Loucy (cell line): ENCODE measurements at regions not wholly inside any gene's neighbourhood (a gene's known extent, or its start where the extent isn't known, plus 50 kb on each side); places are given as distances from the start of the nearest gene placed in this dataset.

Experiments used
- H2AFZ ChIP-seq: fragments of 200-600 bp; sonication (generic); 2 replicates; pipeline ENCODE4 v1.6.0; 2016; ENCODE audit warnings: antibody characterized with exemption, mild to moderate bottlenecking, low read length, moderate library complexity
- H3F3A ChIP-seq: fragments of 200-600 bp; 2 replicates; pipeline ENCODE4 v1.6.0; 2016; ENCODE audit warnings: antibody characterized with exemption, low read depth, mild to moderate bottlenecking
- H3K27me3 ChIP-seq: fragments of 200-600 bp; sonication (generic); 2 replicates; pipeline ENCODE4 v1.6.1; 2014; ENCODE audit warnings: low read length, mild to moderate bottlenecking; ENCODE audit not compliant: insufficient read depth, poor library complexity, severe bottlenecking
- H3K36me3 ChIP-seq: fragments of 200-600 bp; sonication (generic); 2 replicates; pipeline ENCODE4 v1.6.1; 2016; ENCODE audit warnings: low read length; ENCODE audit not compliant: insufficient read depth
- H3K4me1 ChIP-seq: fragments of 200-600 bp; sonication (generic); 2 replicates; pipeline ENCODE4 v1.5.1; 2014; ENCODE audit warnings: low read length, mild to moderate bottlenecking; ENCODE audit not compliant: insufficient read depth, poor library complexity, severe bottlenecking
- H3K4me2 ChIP-seq: fragments of 200-600 bp; sonication (generic); 2 replicates; pipeline ENCODE4 v1.6.0; 2014; ENCODE audit warnings: antibody characterized with exemption, low read length, low read depth, mild to moderate bottlenecking; ENCODE audit not compliant: poor library complexity, severe bottlenecking
- H3K4me3 ChIP-seq: fragments of 200-600 bp; sonication (generic); 2 replicates; pipeline ENCODE4 v1.5.1; 2014; ENCODE audit warnings: low read length, mild to moderate bottlenecking, mixed read lengths; ENCODE audit not compliant: poor library complexity, severe bottlenecking
- H3K79me2 ChIP-seq: fragments of 200-600 bp; sonication (generic); 2 replicates; pipeline ENCODE4 v1.6.1; 2014; ENCODE audit warnings: low read length; ENCODE audit not compliant: insufficient read depth
- H3K9ac ChIP-seq: fragments of 200-600 bp; sonication (generic); 2 replicates; pipeline ENCODE4 v1.6.0; 2014; ENCODE audit warnings: mild to moderate bottlenecking, low read depth, low read length, moderate library complexity; ENCODE audit not compliant: poor library complexity, severe bottlenecking
- H3K9me2 ChIP-seq: fragments of 200-600 bp; sonication (generic); replicated peaks from 2 replicates; pipeline ENCODE4 v1.6.1; 2016; ENCODE audit warnings: low read depth, low read length, mixed read lengths
- H3K9me3 ChIP-seq: fragments of 200-600 bp; sonication (generic); 2 replicates; pipeline ENCODE4 v1.6.1; 2014; ENCODE audit warnings: mild to moderate bottlenecking, antibody characterized with exemption, low read length, low read depth; ENCODE audit not compliant: insufficient read depth
- H4K20me1 ChIP-seq: fragments of 200-600 bp; sonication (generic); 2 replicates; pipeline ENCODE4 v1.6.0; 2014; ENCODE audit warnings: antibody characterized with exemption, low read length, mild to moderate bottlenecking; ENCODE audit not compliant: insufficient read depth, poor library complexity, severe bottlenecking
- CTCF ChIP-seq: fragments of 200-600 bp; sonication (generic); conservative IDR thresholded peaks from 2 replicates; pipeline ENCODE4 v1.5.1; 2014; ENCODE audit warnings: mild to moderate bottlenecking, antibody characterized with exemption, low read length
- EZH2phosphoT487 ChIP-seq: fragments of 200-600 bp; IDR thresholded peaks from 2 replicates; pipeline ENCODE4 v1.6.1; 2018; ENCODE audit warnings: antibody characterized with exemption, mild to moderate bottlenecking, moderate library complexity, borderline replicate concordance

- no peaks in the 10 kb centered on the region for H3K79me2 ChIP-seq
- no peak overlapping the region for H2AFZ ChIP-seq
- TF ChIP-seq EZH2phosphoT487 = no peak
- no peak for TF ChIP-seq CTCF
- H3K9ac ChIP-seq = no peak overlapping the region
- no peaks in the 10 kb centered on the region for H3K9me2 ChIP-seq
- H3K27me3 ChIP-seq = no peaks in the 10 kb centered on the region
- no peaks in the 10 kb centered on the region for H3K9me3 ChIP-seq
- no peak overlapping the region for H3K4me3 ChIP-seq
- H3F3A ChIP-seq = no peaks in the 10 kb centered on the region
- no peaks in the 10 kb centered on the region for H3K4me1 ChIP-seq
- no peak overlapping the region for H3K4me2 ChIP-seq
- no peaks in the 10 kb centered on the region for H3K36me3 ChIP-seq
- H4K20me1 ChIP-seq = no peaks in the 10 kb centered on the region
These were observed 664.4 kb downstream of the LMO4 start for GRCh38 chr1:87993051-87993450.

- TF ChIP-seq EZH2phosphoT487 = no peak
- TF ChIP-seq CTCF = no peak
These were observed 671.2 kb downstream of the LMO4 start for GRCh38 chr1:87999852-88000251.

GRCh38 chr1:88001460-88001859 is 672.8 kb downstream of the LMO4 start:
- no peaks in the 10 kb centered on the region for H3K9me2 ChIP-seq
- no peaks in the 10 kb centered on the region for H3K4me1 ChIP-seq
- no peaks in the 10 kb centered on the region for H4K20me1 ChIP-seq
- H3F3A ChIP-seq = no peaks in the 10 kb centered on the region
- H3K36me3 ChIP-seq = no peaks in the 10 kb centered on the region
- no peaks in the 10 kb centered on the region for H3K9me3 ChIP-seq
- H3K9ac ChIP-seq = no peak overlapping the region
- H3K4me3 ChIP-seq = no peak overlapping the region
- H3K27me3 ChIP-seq = no peaks in the 10 kb centered on the region
- TF ChIP-seq EZH2phosphoT487 (no peak), CTCF (no peak)
- H3K79me2 ChIP-seq = no peaks in the 10 kb centered on the region
- H3K4me2 ChIP-seq = no peak overlapping the region
- no peak overlapping the region for H2AFZ ChIP-seq

More at GRCh38 chr1:87999852-88000251, 671.2 kb downstream of the LMO4 start:
- Histone ChIP-seq H3K36me3 (no peaks in the 10 kb centered on the region), H3K9me3 (no peaks in the 10 kb centered on the region), H3F3A (no peaks in the 10 kb centered on the region), H2AFZ (no peak overlapping the region), H4K20me1 (no peaks in the 10 kb centered on the region), H3K4me2 (no peak overlapping the region), H3K9me2 (no peaks in the 10 kb centered on the region), H3K4me3 (no peak overlapping the region), H3K4me1 (no peaks in the 10 kb centered on the region), H3K9ac (no peak overlapping the region), H3K27me3 (no peaks in the 10 kb centered on the region), H3K79me2 (no peaks in the 10 kb centered on the region)
